Neural cell (in vitro differentiated cells): ENCODE measurements at regions not wholly inside any gene's neighbourhood (a gene's known extent, or its start where the extent isn't known, plus 50 kb on each side); places are given as distances from the start of the nearest gene placed in this dataset.
A peak's percentile ranks its signal among the peaks of the same experiment; 100 is the strongest.

Experiments used
- H2AFZ ChIP-seq: fragments of 200-600, 300-800 bp; sonication (generic), shearing (Covaris generic); 2 replicates; pipeline ENCODE4 v1.6.0; 2014; ENCODE audit warnings: low read depth, mild to moderate bottlenecking, antibody characterized with exemption, low read length, moderate library complexity
- H3F3A ChIP-seq: fragments of 200-600 bp; shearing (Covaris generic); 2 replicates; pipeline ENCODE4 v1.6.1; 2016; ENCODE audit warnings: mild to moderate bottlenecking, moderate library complexity, mixed read lengths, antibody characterized with exemption, low read length; ENCODE audit not compliant: insufficient read depth, poor library complexity, severe bottlenecking
- H3K27ac ChIP-seq: fragments of 200-600, 300-800 bp; sonication (generic), shearing (Covaris generic); 2 replicates; pipeline ENCODE4 v1.5.1; 2014; ENCODE audit warnings: mild to moderate bottlenecking, low read length, moderate library complexity
- H3K27me3 ChIP-seq: fragments of 300-800, 200-600 bp; sonication (generic), shearing (Covaris generic); 2 replicates; pipeline ENCODE4 v1.6.0; 2014; ENCODE audit warnings: mild to moderate bottlenecking, low read depth, low read length, moderate library complexity; ENCODE audit not compliant: insufficient read depth
- H3K36me3 ChIP-seq: fragments of 300-800, 200-600 bp; sonication (generic), shearing (Covaris generic); 2 replicates; pipeline ENCODE4 v1.5.1; 2014; ENCODE audit warnings: mild to moderate bottlenecking, antibody characterized with exemption, low read length, moderate library complexity; ENCODE audit not compliant: insufficient read depth
- H3K4me2 ChIP-seq: fragments of 300-800, 200-600 bp; sonication (generic), shearing (Covaris generic); 2 replicates; pipeline ENCODE4 v1.6.0; 2014; ENCODE audit warnings: mild to moderate bottlenecking, low read length
- H3K4me3 ChIP-seq: fragments of 300-800, 200-600 bp; sonication (generic), shearing (Covaris generic); 2 replicates; pipeline ENCODE4 v1.5.1; 2014; ENCODE audit warnings: mild to moderate bottlenecking, low read length, moderate library complexity
- H3K79me2 ChIP-seq: fragments of 200-600 bp; shearing (Covaris generic); replicated peaks from 2 replicates; pipeline ENCODE4 v1.6.0; 2014; ENCODE audit warnings: mild to moderate bottlenecking, low read length, moderate library complexity; ENCODE audit not compliant: insufficient read depth
- H3K9ac ChIP-seq: fragments of 300-800, 200-600 bp; sonication (generic), shearing (Covaris generic); 2 replicates; pipeline ENCODE4 v1.6.1; 2016; ENCODE audit warnings: mild to moderate bottlenecking, low read length, mixed read lengths
- H3K9me2 ChIP-seq: fragments of 200-600 bp; shearing (Covaris generic); 2 replicates; pipeline ENCODE4 v1.6.1; 2016; ENCODE audit warnings: mild to moderate bottlenecking, low read length, mixed read lengths; ENCODE audit not compliant: insufficient read depth
- H3K9me3 ChIP-seq: fragments of 200-600, 300-800 bp; sonication (generic), shearing (Covaris generic); 2 replicates; pipeline ENCODE4 v1.6.1; 2016; ENCODE audit warnings: mild to moderate bottlenecking, mixed run types, low read length, moderate library complexity, mixed read lengths
- H4K20me1 ChIP-seq: fragments of 200-600 bp; shearing (Covaris generic); 2 replicates; pipeline ENCODE4 v1.6.1; 2016; ENCODE audit warnings: mild to moderate bottlenecking, mixed run types; ENCODE audit not compliant: insufficient read depth
- EZH2 ChIP-seq: fragments of 200-600, 300-800 bp; shearing (Covaris generic), sonication (generic); IDR thresholded peaks from 2 replicates; pipeline ENCODE4 v1.6.1; 2014; ENCODE audit warnings: antibody characterized with exemption, low read length, borderline replicate concordance, mild to moderate bottlenecking; ENCODE audit not compliant: insufficient read depth, poor library complexity, severe bottlenecking
- MXI1 ChIP-seq: fragments of 450-650 bp; conservative IDR thresholded peaks from 2 replicates; pipeline ENCODE4 v1.6.1; 2014; ENCODE audit warnings: antibody characterized with exemption, mild to moderate bottlenecking; ENCODE audit not compliant: poor library complexity, severe bottlenecking
- POLR2AphosphoS5 ChIP-seq: IDR thresholded peaks from 2 replicates; pipeline ENCODE4 v1.6.1; 2012
- RAD21 ChIP-seq: fragments of 450-650 bp; conservative IDR thresholded peaks from 2 replicates; pipeline ENCODE4 v1.6.1; 2014; ENCODE audit warnings: antibody characterized with exemption, mild to moderate bottlenecking, moderate library complexity
- REST ChIP-seq: IDR thresholded peaks from 2 replicates; pipeline ENCODE4 v1.6.1; 2012; ENCODE audit warnings: borderline replicate concordance
- TAF1 ChIP-seq: IDR thresholded peaks from 2 replicates; pipeline ENCODE4 v1.6.1; 2012; ENCODE audit warnings: low read depth

DNA sequence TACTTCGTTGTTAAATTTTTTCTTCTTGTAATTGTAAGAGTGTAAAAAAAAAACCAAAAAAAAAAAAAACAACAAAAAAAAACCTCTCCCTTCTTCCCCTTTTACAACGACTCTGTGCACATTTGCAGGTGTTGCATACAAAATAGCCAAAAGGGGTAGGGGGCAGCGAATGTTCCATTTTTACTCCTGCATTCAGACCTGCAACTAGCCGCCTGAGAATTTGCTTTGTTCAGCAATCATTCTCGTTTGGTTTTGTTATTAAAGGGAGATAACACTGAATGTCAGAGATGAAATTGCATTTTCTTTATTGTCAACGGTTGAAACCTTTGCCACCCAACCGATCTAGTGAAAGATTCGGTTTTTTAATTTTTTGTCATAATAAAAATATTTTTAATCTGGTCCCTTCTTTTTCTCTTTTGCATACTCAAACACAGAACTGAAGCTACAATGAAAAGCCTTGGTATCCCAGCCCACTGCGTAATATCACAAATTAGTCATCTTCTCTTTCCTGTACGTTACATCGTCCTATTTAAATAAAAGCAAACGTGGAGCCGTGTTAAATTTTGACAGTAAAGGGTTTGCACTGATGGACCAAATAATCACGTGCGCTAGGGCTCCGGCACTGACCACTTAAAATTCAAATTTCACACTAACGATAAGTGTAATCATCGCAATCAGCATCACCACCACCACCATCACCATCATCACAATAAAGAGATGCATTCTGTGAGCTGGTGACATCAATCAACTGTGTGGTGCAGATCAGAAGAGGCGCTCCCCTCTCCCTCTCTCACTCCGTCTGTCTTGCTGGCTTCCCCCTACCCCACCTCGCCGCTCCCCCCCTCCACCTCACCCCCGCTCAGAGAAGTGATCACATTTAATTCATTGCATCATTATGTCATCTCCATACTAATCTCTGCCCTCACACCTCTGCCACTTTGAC, 406.2 kb upstream of the PSMD7 start:
- Histone ChIP-seq H3K4me2 (peak overlapping the region; percentile 79), H3K36me3 (no peaks in the 10 kb centered on the region), H3K4me3 (peak overlapping the region; percentile 59), H2AFZ (no peak overlapping the region), H3K27ac (peak overlapping the region; percentile 99), H3K9ac (peak overlapping the region; percentile 82), H4K20me1 (no peaks in the 10 kb centered on the region), H3K27me3 (no peaks in the 10 kb centered on the region), H3K9me2 (no peaks in the 10 kb centered on the region), H3F3A (peaks cover 9% of the 10 kb centered on the region), H3K9me3 (no peaks in the 10 kb centered on the region), H3K79me2 (peaks cover 48% of the 10 kb centered on the region)
- TF ChIP-seq POLR2AphosphoS5 (peak; percentile 68), TAF1 (peak; percentile 62), RAD21 (no peak), REST (peak; percentile 42)

DNA sequence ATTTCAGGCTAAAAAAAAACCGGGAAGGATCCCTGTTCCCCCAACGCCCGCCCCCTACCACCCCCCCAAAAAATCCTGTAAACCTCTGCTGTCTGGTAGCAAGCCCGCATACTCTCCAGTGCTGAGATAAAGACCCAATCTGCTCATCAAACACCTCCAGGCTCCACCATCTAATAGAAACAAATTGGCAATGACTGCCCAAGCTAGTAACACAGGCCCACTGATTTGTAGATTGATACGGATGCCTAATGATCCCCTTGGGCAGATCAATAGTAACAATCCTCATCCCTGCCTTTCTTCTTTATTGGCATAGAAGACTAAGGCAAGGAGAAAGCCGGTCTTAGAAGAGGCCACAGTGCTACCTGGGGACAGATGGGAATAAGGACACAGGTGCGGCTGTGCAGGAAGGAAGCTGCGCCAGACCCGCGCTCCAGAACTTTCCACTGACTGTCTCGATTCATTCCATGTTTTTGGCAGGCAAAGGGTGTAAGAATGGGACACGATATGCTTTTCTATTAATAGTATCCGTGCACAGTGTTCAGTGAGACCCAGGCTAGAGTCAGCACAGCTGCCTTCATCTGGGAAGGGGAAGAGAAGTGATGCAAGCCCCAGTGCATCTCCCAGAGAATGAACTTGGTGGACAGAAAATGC, 407.6 kb upstream of the PSMD7 start:
- no peaks in the 10 kb centered on the region for H3K27me3 ChIP-seq
- no peak for TF ChIP-seq REST
- TF ChIP-seq EZH2 = no peak
- TF ChIP-seq TAF1 = no peak
- TF ChIP-seq MXI1 = no peak
- TF ChIP-seq POLR2AphosphoS5 = no peak
- peaks cover 9% of the 10 kb centered on the region for H3F3A ChIP-seq
- no peaks in the 10 kb centered on the region for H3K9me2 ChIP-seq
- peak overlapping the region; percentile 99 for H3K27ac ChIP-seq
- no peak overlapping the region for H2AFZ ChIP-seq
- no peaks in the 10 kb centered on the region for H3K36me3 ChIP-seq
- H3K4me2 ChIP-seq = peak overlapping the region; percentile 79
- no peaks in the 10 kb centered on the region for H4K20me1 ChIP-seq
- H3K9ac ChIP-seq = peak overlapping the region; percentile 82
- H3K79me2 ChIP-seq = peaks cover 63% of the 10 kb centered on the region
- peak overlapping the region; percentile 59 for H3K4me3 ChIP-seq
- no peaks in the 10 kb centered on the region for H3K9me3 ChIP-seq
